HK-2 (cell line): ENCODE measurements at regions not wholly inside any gene's neighbourhood (a gene's known extent, or its start where the extent isn't known, plus 50 kb on each side); places are given as distances from the start of the nearest gene placed in this dataset.
"Not testable (repeated sequence)": the region's sequence is repeated elsewhere in the genome, so short reads cannot be mapped to it uniquely, and the experiment has no call there.

Experiments used
- DNase-seq: peaks from one replicate; pipeline ENCODE4 v3.0.0-alpha.2; 2018; ENCODE audit not compliant: unreplicated experiment

GRCh38 chr2:226169751-226170581 lies 629.7 kb downstream of the IRS1 start:
- DNase-seq, result no peak

GRCh38 chr2:226168496-226169160 lies 631.0 kb downstream of the IRS1 start:
- no peak for DNase-seq

- DNase-seq, result no peak
These were observed 635.1 kb downstream of the IRS1 start for GRCh38 chr2:226164512-226164911.

GRCh38 chr2:226160617-226161016 lies 639.0 kb downstream of the IRS1 start:
- DNase-seq, result not testable (repeated sequence)

GRCh38 chr2:226159875-226160479 lies 639.6 kb downstream of the IRS1 start:
- DNase-seq, result no peak

GRCh38 chr2:226158940-226159339 lies 640.7 kb downstream of the IRS1 start:
- DNase-seq, result no peak

- DNase-seq, result no peak
These were observed 641.4 kb downstream of the IRS1 start for GRCh38 chr2:226158229-226158628.

- no peak for DNase-seq
These were observed 644.3 kb downstream of the IRS1 start for GRCh38 chr2:226155093-226155875.

- no peak for DNase-seq
These were observed 645.0 kb downstream of the IRS1 start for GRCh38 chr2:226154610-226155009.

GRCh38 chr2:226153553-226153952 lies 646.1 kb downstream of the IRS1 start:
- no peak for DNase-seq

GRCh38 chr2:226151157-226151556 lies 648.5 kb downstream of the IRS1 start:
- no peak for DNase-seq

- no peak for DNase-seq
These were observed 656.5 kb downstream of the IRS1 start for GRCh38 chr2:226143091-226143490.

GRCh38 chr2:226142463-226142862 lies 657.2 kb downstream of the IRS1 start:
- DNase-seq, result no peak

GRCh38 chr2:226140594-226140993 lies 659.0 kb downstream of the IRS1 start:
- DNase-seq, result no peak

GRCh38 chr2:226139759-226140158 lies 659.9 kb downstream of the IRS1 start:
- no peak for DNase-seq

GRCh38 chr2:226137201-226137811 lies 662.3 kb downstream of the IRS1 start:
- DNase-seq, result no peak

GRCh38 chr2:226136739-226137138 lies 662.9 kb downstream of the IRS1 start:
- no peak for DNase-seq

GRCh38 chr2:226135861-226136548 lies 663.6 kb downstream of the IRS1 start:
- DNase-seq, result no peak

GRCh38 chr2:226132323-226133215 lies 667.1 kb downstream of the IRS1 start:
- no peak for DNase-seq

- no peak for DNase-seq
These were observed 668.3 kb downstream of the IRS1 start for GRCh38 chr2:226131299-226131784.
